ENCODE measurements at regions not wholly inside any gene's neighbourhood (a gene's known extent, or its start where the extent isn't known, plus 50 kb on each side); places are given as distances from the start of the nearest gene placed in this dataset.
"Not testable (repeated sequence)": the region's sequence is repeated elsewhere in the genome, so short reads cannot be mapped to it uniquely, and the experiment has no call there.

DNA sequence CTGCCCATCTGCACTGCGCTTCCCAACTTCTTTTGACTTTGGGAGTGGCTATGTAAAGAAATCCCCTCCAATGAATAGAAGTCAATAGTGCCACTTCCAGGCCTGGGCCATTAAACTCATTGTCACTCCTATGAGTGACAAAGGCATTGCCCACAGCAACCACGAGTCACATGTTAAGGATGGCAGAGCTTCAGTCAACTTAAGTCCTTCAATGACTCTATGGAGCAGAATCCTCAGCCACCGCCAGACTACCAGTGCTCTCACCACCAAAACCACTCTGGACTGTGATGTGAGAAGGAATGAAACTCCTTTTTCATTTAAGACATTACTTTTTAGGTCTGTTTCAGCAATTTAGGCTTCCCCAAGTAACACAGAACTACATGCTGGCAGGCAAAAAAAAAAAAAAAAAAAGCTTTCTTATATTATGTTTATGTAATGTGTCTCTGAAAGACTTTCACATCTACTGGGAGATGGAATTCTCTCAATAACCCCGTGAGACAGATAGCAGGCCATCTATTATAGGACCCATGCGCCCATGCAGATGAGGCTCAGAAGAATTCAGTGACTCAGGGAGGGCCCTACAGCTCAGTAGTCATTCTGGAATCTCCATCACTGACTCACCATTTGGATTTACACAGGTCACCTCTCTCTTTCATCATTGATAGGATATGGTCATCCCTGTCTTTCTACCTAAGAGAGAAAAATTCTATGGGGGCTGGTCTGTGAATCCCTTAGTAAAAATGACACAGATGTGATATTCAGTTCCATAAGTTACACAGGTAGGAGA, 180.5 kb downstream of the CEMIP2 start:
- DNase-seq: no peak

DNA sequence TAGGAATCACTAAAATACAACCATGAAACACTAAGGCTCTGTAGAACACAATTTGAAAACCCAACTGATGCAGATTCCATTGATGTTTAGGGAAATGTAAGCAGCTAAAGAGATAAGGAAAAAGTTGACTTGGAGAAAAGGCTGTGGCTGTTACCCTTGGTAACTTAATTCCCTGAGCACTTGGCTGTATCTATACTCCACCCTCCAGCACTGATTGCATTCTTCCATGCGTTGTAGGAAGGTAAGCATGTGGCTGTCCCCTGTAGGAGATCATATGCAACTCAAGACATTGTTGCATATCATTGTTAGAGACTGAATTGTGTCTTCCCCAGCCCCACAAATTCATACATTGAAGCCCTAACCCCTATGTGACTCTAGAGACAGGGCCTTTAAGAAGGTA, 184.5 kb downstream of the CEMIP2 start:
- no peak for DNase-seq

DNA sequence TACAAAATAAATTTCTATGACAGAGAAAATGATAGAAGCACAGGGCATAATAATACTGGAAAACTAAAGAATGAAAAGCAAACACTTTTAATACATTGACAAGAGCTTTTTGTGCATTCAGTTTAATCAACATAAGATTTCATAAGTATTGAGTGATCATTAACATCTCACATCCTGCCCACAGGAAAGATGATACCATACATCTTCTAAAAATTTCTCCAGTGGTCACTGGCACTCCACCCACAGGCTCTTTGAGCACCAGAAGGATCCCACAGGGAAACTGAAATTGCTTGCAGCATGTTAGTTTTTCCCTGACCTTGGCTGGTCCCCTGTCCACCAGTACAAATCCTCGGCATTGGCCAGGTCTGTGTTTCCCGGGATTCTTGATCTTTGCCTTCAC, 186.0 kb downstream of the CEMIP2 start:
- no peak for DNase-seq

DNA sequence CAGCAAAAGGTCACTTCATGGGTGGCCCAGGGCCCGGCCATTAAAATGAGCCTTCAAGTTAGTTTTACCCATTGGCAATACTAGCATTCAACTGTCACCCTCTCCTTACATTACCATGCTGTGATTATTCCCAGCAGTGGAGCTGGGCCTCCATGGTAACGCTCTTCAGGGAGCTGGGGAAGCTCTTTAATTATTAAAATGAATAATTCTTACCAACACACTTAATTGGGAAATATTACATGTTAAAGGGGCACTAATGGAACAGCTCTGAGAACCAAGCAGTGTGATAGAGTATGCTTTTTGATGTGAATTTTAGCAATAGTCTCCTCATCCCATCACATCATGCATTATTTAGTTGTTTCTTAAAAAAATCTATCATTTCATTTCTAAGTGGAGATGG, 187.2 kb downstream of the CEMIP2 start:
- DNase-seq: no peak

DNA sequence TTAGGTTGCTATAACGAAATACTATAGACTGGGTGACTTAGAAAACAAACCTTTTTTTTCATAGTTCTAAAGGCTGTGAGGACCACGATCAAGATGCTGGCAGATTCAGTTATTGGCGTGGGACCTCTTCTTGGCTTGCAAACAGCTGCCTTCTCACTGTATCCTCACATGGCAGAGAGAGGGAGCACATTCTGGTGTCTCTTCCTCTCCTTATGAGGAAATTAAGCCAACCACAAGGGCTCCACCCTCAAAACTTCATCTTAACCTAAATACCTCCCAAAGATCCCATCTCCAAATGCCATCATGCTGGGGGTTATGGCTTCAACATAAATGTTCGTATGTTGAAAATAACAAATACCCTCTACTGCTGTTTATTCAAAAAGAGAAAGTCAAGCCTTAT, 197.1 kb downstream of the CEMIP2 start:
- DNase-seq: no peak

DNA sequence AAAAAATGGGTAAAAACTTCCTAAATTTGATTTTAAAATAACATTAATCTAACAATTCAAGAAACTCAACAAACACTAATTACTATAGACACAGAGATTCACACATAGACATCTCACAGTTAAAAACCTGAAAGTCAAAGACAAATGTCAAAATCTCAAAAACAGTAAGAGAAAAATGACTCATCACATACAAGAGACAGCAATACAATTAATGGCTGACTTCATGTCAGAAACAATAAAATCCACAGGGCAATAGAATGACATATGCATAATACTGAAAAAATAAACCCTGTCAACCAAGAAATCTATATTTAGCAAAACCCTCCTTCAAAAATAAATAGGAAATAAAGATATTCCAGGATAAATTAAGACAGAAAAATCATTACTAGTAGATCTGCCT, 200.4 kb downstream of the CEMIP2 start:
- DNase-seq: no peak

DNA sequence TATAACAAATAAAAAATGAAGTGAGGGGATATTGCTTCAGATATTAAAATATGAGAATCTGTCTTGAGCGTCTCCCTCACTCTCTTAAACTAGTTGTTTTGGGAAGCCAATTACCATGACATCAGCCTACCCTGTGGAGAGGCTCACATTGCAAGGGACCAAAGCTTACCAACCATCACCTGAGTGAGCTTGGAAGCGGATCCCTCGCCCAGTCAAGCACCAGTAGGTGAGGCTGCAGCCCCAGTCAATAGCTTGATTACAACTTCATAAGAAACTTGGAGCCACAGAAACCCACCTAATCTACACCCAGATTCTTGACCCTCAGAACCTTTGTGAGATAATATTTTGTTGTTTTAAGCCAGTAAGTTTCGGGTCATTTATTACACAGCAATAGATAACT, 206.2 kb downstream of the CEMIP2 start:
- DNase-seq: no peak

DNA sequence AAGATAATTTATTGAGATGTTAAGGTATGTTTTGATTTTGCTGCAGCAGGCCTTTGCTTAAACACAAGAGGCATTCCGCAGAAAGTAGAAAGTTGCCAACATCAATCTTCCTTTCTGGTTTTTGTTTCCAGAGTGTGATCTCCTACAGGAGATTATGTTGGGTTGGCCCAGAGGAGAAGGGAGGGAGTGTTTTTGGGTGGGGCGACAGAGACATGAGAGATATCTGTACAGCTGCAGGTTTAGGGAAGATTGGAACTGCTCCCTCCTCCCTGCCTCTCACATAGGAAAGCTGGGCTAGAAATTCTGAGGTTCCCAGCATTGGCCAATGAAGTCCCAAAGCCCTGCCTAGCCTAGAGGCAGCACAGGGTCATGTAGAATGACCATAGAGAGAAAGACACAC, 211.0 kb downstream of the CEMIP2 start:
- DNase-seq: no peak

DNA sequence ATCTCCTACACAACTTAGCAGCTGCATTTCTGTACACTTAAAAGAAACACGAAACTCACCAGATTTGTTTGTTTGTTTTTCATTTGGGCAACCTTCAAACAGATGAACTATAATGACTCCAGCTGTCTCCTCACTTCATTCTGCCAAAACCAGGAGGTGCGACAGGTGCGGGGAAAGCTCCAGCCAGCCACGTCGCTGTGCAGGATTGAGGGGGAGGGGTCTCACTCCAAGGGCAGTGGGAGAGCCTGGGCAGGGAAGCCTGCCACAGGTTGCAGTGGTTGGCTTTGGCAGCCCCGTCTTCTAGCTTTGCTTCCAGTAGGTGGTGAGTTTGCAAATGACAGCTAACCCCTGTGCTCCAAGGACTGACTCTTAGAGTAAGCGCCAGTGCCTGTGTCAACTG, 215.8 kb downstream of the CEMIP2 start:
- DNase-seq: no peak

DNA sequence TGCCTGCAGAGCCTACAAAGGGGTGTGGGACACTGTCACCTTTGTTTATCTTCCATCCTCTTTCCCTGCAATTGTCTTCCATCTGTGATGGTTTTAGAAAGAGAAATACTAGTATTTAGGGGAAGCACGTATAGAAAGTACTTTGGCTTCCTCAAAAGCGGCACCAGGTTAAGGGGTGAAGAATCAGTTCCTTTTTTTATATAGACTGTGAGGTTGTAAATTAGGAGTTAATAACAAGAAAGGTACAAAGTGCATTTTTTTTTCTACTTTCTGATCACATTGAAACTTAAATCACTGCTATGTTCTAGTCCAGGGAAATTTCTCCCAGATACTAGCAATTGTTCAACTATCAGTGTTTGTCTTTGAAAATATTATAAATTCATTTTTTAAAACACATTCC, 219.3 kb downstream of the CEMIP2 start:
- DNase-seq: no peak

DNA sequence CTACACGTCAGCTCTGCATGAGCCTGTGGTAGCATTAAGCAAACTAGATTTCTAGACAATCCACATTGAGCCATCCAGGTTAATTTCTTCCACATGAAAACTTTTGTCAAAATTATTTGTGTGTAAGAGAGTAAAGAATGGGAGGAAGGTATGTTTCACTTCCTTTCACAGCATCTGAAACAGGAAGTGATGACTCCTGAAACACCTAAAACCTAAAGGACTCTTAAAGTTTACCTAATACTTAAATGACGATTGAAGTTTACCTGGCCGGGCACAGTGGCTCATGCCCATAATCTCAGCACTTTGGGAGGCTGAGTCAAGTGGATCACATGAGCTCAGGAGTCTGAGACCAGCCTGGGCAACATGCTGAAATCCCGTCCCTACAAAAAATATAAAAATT, 223.8 kb downstream of the CEMIP2 start:
- no peak for DNase-seq

DNA sequence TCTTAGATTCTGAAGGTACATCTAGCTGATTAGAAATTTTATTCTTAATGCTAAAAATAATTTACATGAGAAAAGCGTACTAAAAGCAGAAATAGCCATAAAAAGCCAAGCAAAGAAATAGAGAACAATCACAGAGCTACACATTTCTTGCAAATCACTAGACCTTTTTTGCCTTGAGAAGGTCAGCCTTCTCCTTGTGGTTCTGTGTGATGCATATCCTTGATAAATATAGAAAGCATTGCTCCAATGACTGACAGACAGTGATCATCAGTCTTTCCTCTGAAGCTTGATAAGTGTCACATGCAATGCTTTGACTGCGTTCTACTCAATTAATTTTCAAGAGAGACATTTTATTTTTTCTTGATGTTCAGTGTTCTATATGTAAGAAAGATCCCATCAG, 226.9 kb downstream of the CEMIP2 start:
- DNase-seq: no peak

DNA sequence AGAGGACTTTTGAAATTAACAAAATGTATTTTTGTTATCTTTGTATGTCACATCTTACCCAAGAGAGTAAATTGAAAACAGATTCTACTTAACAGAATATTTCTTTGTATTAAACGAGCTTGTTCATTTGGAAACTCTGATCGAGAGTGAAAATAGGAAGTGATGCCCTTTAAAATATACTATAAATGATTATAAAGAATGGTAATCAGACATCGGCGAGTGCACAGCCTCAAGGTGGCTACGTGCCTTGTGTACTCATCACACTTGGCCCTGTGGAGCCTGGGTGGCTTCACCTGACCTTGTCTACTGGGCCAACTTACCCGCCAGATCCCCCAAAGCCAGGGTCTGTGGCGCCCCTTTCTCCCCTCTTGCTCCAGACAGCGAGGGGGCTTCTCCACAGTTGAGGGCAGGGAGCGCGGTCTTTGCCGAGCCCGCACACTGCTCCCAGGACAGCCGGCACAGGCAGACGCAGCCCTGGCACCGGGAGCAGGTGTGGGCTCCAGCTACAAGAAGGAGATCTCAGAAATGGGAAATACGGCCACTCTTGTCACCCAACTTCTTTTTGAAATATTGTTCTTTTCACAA, 243.2 kb downstream of the CEMIP2 start:
- no peak for DNase-seq

DNA sequence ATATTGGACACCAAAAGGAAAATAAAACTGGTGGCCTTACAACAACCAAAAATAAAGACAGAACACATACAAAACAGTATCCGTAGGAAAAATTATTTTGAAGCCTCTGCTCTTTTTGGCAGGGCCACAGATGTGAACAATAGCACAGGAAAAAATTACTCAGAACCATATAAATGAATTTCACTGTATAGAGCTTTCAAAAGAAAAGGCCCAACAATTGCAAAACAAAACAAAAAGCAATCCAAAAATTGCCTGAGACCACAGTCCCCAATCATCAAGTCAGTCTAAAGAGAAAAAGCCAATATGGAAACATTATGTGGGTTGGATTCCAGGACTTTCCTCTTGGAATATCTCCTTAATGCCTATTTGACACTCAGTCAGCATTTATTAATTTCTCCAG, 243.8 kb downstream of the CEMIP2 start:
- no peak for DNase-seq

DNA sequence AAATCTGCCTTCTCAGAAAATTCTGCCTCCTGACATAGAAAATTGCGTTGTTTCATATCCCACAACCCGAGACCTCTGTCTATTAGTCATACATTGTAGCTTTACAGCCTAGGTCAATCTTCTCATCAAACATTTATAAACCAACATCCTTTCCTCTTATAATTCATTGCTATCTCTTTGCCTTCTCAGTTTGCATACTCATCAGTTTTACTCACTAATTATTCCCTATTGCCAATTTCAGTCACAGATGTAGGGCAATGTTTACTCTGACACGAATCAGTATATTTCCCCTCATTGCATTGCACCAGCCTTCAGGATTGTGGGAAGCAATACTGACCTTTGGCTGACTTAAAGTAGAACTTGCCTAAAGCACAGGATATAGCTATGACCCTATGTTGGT, 247.2 kb downstream of the CEMIP2 start:
- no peak for DNase-seq

DNA sequence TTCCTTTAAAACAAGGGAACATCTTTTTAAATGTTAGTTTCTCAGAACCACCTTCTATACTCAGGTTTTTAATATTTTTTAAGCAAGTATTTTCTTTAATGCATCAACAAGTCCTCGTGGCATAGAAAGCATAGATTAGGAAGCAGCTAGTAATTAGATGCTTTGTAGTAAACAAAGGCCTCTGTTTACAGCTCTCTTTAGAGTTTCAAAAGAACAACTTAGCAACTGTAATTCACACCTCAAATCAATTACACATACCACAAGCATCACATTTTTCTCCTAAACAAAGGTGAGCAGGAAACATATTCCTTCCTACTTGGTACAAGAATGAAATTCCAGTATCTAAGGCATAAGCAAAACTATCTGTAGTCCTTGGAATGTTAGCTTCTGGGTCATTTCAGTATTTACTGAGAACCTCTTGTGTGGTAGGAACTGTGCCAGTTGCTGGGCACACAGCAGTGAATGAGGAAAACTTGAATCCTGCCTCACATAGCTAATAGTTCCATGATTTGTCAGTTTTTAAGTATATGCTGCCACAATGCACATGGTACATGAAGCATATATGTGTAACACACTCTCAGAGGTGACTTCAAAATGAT, 249.1 kb downstream of the CEMIP2 start:
- no peak for DNase-seq

DNA sequence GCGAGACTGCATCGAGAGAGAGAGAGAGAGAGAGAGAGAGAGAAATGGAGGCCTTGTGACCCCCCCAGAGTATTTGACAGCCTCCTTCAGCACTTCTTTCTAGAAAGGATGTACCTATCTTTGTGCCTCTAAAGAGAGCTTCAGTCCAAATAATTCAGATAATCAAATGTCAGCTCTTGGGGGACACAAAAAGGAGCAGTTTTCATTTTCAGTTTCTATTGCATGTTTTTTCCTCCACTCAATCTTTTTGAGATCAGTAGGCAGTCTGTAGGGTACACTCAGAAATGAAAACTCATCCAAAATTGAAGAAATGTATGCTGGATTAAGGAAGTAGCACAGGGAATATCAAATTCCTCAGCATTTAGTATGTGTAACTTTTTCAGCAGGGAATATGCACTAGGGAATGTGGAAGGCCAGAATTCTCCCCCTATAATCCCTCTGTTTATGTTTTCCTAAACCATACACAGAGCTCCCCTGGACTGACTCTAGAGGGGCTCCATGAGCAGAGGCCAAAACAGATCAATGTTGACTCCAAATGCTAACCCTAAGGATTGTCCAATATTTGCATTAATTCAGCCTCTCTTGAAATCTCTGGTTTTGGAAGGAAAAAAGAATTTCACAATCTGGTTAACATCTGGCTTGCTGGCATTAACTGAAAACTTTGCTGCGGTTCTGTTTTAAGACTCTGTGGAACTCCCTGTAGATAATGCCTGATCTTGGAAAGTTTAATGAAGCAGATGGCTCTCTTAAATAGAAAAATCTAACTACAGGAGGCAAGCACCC, 250.1 kb downstream of the CEMIP2 start:
- DNase-seq: peak; percentile 56

DNA sequence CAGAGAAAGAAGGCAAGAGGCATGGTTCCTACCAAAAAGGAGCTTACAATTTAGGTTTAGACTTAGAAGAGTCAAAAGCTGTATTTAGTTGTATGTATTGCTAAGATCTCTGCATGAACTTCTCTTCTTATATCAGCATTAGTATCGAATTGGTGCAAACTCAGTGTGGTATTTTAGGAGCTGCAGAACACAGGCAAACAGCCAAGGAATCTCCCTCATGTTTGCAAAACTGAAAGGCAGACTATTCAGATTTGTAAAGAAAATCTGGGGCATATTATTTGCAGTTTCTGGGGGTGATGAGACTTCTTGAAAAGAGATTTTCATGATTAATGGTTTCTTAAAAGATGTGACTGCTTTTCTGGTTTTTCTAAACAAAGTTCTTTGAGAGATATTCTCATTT, 252.7 kb downstream of the CEMIP2 start:
- no peak for DNase-seq

DNA sequence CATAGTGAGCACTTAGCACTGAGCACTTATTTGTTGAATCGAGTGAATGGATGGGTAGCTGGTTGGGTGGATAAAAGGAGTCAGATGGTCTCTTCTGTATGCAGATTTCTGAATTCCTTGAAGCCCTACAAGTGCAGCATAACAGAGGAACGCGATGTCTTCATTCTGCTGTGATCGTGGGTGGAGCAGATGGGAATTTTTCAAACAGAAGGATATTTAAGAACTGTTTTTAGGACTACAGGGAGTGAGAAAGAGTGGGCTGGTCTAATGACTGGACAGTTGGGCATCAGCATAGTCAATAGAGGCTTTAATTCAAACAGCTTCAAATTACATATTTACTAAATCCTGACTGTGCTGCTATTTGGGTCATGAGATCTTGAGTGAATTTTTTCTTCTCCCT, 253.2 kb downstream of the CEMIP2 start:
- no peak for DNase-seq

DNA sequence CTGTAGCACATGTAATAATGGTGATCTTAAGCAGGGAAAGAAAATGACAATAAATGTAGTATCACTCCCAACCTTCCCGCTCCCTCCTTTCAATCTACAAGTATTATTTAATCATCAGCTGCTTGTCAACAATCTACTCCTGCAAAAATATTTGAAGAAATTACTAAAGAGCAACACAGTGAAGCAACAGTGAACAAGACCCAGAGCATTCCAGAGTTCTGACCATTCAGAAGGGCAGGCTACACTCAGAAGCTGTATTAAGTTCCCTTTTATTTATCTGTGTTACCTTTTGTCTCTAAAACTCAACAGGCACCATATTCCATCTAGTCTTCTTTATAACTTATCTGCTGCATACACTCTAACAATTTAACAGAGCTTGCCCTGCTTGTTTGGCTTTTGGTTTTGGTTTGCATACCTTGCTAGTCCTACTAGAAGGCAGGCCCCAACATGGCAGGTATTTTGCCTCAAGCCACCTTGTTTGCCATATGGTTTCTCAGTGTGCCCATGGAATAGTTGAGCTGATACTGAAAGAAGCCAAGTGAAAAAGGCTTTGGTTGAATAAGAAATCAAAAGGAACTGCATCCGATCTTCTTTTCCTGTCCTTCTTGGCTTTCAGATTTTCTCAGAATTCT, 253.9 kb downstream of the CEMIP2 start:
- DNase-seq: no peak

DNA sequence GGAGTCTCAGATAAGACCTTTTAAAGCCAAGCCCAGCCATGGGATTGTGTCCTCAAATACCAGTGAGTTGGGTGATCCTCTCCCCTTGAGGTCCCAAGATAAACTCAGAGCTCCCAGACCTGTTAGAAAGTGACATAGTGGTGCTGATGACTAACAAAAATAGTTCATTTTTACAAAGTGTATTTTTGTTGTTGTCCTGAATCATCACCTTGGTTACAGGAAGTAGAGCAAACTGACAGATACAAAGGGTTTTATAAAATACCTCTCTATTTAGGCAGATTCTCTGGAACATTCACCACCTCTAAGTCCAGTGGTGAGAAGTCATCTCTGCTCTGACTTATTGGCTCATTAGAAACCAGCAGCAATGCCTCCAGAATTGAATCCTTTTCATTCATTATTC, 259.3 kb downstream of the CEMIP2 start:
- DNase-seq: no peak

DNA sequence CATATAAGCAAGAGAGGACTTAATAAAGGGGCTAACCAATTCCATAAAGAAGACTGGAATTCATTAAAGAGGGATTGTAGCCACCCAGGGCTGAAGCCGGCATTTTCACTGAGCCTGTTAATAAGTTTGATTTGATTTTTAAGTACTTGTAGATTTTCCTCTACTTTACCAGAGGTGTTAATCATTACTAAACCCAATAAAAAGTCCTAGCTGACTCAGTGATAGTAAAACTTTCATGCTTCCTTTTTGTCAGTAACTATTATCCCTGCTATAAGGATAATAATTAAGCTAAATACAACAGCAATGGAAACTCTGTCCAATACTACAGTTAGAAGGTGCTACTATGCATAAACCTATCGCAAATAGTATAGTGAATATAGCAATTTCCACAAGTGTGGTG, 260.2 kb downstream of the CEMIP2 start:
- DNase-seq: not testable (repeated sequence)

DNA sequence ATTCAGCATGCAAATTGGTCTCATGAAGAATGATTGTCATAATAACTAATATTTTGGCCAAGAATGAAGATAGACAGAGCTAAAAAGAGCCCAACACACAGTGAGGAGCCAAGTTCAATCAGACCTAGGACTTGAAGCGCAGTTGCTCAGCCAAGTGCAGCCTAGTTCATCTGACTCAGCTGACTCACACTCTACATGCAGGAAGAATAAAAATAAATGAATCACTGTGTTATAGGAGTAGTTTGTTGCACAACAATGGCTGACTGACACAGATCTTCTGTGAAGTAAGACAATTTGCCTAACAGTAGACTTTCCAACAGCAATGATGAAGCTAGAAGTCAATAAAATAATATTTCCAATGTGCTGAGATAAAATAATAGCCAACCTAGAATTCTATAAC, 261.5 kb downstream of the CEMIP2 start:
- DNase-seq: no peak

All from right forelimb (tissue), 1 donor.